Sciatic nerve (tissue), 2 donors: ENCODE measurements at regions not wholly inside any gene's neighbourhood (a gene's known extent, or its start where the extent isn't known, plus 50 kb on each side); places are given as distances from the start of the nearest gene placed in this dataset.
"Not testable (repeated sequence)": the region's sequence is repeated elsewhere in the genome, so short reads cannot be mapped to it uniquely, and the experiment has no call there.

ENCODE experiments used
- ATAC-seq: fragments of 200-7000 bp; cut with Tn5 transposase; one replicate; pipeline ENCODE4 v1.9.1; 2020; ENCODE audit warnings: mild to moderate bottlenecking, moderate library complexity
- DNase-seq: peaks from one replicate; pipeline ENCODE4 v3.0.0-alpha.2; 2020; ENCODE audit warnings: low spot score
- intact Hi-C: fragments of 100-400 bp; cut with DNase I; formaldehyde crosslinking; loops from one replicate; pipeline ENCODE4 v1.14.2; 2022
- donor health status: DM: no; HTN: no; CAD: no.
- donor health status: DM: no; HTN: no; CAD: no.

DNA sequence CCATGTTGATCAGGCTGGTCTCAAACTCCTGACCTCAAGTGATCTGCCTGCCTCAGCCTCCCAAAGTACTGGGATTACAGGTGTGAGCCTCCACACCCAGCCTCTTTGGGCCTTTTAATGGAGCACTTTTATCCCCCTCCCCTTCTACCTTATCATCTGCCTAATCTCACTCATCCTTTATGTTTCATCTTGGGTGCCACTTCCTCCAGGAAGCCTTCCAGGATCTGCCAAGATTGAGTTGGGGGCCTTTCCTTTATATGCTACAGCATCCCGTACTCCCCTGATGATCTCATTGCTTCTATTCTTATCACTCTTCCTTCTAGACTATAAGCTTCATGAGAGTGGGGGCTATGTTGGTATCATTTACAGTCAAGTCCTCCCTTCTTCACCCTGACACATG, 192.8 kb upstream of the WSCD1 start:
- no peak for ATAC-seq
- DNase-seq: no peak
- intact Hi-C loops: no loop called here

- DNase-seq (no peak), ATAC-seq (no peak)
- intact Hi-C loops: no loop called here
Measured at GRCh38 chr17:5877948-5878347, 192.2 kb upstream of the WSCD1 start.

GRCh38 chr17:5881849-5882248, 188.3 kb upstream of the WSCD1 start:
- DNase-seq: no peak
- intact Hi-C loops: no loop called here
- ATAC-seq: no peak

- no peak for ATAC-seq
- intact Hi-C loops: no loop called here
- DNase-seq: no peak
Measured at GRCh38 chr17:5883775-5884665, 186.2 kb upstream of the WSCD1 start.

GRCh38 chr17:5885336-5885735, 184.8 kb upstream of the WSCD1 start:
- DNase-seq (no peak), ATAC-seq (no peak)
- intact Hi-C loops: no loop called here

DNA sequence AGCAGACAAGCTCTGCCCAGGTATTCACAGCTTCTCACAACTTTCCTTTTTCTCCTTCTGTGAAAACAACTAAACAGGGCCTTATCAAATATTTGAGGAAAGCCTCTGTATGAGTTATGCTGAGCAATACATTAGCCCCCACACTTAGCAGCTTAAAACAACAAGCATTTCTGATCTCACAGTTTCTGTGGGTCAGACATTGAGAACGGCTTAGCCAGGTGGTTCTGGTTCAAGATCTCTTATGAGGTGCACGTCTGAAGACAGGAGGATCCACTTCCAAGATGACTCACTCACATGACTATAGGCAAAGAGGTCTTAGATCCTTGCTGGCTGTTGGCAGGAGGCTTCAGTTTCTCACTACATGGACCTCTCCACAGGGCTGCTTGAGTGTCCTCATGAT, 181.4 kb upstream of the WSCD1 start:
- ATAC-seq: no peak
- intact Hi-C loops: no loop called here
- DNase-seq: no peak

DNA sequence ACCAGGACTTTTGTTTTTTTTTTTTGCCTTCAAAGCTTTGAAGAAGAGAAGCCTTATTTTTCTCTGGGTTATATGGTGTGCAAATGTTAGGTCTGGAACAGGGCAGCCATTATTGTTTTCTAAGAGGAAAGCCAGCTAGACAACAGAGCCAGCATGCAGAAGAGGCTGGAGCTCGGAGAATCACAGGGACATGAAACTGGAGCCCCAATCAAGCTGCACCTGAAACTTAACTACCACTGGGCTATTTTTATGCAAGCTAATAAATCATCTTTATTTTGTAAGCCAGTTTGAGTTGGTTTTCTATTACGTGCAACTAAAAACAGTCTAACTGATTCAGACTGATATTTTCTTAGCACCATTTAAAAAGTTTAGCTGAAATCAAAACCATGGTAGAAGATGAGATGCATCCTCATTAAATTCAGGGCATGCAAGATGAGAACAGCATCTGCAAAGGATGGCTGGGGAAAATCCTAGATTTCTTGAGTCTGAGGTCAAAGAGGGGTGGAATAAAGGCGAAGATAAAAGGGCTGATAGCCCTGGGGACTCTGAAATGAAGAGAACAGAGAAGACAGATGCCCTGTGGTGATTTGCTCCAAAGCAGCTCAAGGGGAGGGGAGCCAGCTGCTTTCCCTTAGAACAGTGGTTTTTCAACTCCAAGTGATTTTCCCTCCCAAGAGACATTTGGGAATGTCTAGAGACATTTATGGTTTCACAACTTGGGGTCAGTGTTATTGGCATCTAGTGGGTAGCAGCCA, 177.1 kb upstream of the WSCD1 start:
- ATAC-seq: no peak
- intact Hi-C loops: no loop called here
- no peak for DNase-seq

- no peak for DNase-seq
- no peak for ATAC-seq
- intact Hi-C loops: no loop called here
Measured at GRCh38 chr17:5893741-5894140, 176.4 kb upstream of the WSCD1 start.

GRCh38 chr17:5895276-5895675, 174.9 kb upstream of the WSCD1 start:
- DNase-seq: no peak
- intact Hi-C loops: no loop called here
- ATAC-seq: no peak

DNA sequence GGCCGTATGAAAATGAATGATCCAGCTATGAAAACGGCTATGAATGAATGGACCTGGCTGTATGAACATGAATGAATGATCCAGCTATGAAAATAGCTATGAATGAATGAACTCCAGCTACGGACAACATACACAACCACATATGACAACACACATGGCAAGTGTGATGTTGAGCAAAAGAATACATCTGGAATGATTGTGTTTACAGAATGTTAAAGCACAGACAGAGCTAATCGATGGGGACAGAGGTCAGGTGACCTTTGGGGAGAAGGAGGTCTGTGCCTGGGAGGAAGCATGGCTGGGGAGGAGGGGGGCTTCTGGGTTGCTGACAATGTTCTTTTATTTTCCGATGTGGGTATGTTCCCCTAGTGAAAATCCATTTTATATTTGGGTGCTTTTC, 174.0 kb upstream of the WSCD1 start:
- intact Hi-C loops: no loop called here
- DNase-seq (no peak), ATAC-seq (no peak)

DNA sequence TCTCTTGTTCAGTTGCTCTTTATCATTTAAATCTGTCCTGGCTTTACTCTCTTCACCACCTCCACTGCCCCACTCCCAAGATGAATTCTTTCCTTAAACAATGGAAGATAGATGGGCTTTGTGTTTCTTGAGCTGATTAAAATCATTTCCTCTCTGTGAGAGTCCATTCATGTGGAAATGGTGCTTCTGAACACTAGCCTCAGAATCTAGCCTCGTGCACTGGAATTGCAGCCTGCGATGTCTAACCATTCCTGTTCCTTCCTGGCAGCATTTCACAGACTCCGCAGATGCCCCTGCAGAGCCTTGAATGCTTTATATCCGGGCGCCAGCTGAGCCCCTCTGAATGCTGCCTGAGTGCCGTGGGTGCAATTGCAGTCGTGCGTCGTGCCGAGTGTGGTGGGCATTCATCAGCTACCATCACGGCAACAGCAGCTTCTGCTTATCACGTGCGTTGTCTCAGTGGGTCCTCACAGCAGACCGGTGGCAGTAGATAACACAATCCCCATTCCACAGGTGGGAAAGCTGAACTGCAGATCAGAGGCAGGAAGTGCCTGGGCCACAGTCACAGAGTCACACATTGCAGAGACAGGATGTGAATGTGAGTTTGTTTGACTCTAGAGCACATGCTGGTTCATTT, 172.8 kb upstream of the WSCD1 start:
- intact Hi-C loops: no loop called here
- DNase-seq: no peak
- ATAC-seq: no peak

GRCh38 chr17:5897981-5898380, 172.2 kb upstream of the WSCD1 start:
- intact Hi-C loops, ATAC-seq, DNase-seq: not testable (repeated sequence)

GRCh38 chr17:5898406-5898805, 171.8 kb upstream of the WSCD1 start:
- intact Hi-C loops: no loop called here
- DNase-seq: no peak
- ATAC-seq: no peak

DNA sequence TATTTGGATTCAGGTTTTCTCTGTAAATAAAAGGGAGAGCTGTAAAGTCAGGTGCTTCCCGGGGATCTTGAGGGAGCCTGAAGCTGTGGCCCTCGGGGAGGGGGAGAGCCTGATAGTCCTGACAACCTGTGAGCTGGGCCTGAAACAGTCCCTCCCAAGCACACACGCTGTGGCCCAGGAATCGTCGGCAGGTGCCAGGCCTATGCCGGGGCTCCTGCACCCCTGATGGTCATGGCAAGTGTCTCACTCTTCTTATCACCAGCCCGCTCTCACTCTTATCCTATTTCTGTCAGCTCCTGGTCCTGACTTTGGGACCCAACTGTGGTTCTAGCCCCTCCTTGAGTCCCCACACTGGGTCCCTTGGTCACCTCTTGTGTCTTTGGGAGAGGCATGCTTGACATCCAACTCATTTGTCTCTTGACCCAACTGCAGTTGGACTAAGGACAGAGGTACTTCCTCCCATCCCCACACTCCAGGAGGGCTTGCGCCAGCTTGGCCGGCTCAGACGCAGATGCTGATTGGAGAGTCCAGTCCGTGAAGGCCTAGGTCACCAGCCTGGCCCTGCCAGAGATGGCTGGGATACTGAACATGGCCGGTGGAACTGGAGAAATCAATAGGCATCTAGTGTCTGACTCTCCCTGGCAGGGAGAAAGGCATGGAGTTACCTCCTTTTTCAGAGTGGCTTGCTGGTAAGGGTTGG, 170.5 kb upstream of the WSCD1 start:
- ATAC-seq: no peak
- DNase-seq: no peak
- intact Hi-C loops: no loop called here

GRCh38 chr17:5901731-5902130, 168.4 kb upstream of the WSCD1 start:
- DNase-seq (no peak), ATAC-seq (no peak)
- intact Hi-C loops: no loop called here

DNA sequence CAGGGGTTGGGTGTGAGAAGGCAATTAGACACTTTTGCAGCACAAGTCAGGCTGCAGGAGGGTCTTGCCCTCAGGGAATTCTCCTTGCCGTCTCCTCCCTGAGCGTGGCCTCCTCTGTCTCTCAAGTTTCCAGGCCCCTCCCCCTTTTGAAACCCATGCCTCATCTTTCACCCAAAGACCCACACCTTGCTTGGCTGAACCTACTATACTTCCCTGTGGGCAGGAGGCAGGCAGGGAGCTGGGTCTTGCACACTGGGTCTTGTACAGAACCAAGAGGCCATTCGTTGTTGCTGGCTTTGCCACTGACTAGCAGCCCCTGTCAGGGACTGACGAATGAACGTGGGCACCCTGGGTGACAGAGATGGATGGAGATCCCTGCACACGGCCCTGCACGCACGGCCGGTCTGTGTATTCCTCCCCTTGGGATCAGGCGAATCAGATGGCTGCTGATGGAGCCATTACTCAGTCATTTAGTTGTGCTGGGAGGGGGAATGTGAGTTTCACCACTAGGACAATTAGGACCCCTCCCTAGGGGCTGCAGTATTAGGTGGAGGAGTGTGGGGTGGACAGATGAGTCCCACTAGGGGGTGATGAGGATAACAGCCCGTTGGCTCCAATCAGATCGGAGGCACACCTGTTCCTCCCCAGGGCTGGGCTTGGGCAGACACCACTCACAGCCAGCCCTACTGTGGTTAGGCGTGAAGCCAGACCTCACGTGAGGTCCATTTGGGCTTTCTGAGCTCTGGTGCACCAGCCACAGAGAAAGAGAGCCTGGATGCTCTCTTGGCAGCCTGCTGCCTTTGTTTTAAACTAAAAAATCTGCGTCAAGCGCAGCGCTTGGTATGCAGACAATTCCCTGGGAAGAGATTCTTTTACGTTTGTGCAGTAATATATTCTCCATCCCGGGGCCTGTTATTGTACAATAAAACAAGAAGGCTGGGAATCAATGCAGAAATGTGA, 167.7 kb upstream of the WSCD1 start:
- DNase-seq (no peak), ATAC-seq (no peak)
- intact Hi-C loops: no loop called here

- ATAC-seq (no peak), DNase-seq (no peak)
- intact Hi-C loops: no loop called here
Measured at GRCh38 chr17:5911919-5912318, 158.3 kb upstream of the WSCD1 start.

GRCh38 chr17:5913032-5913531, 157.1 kb upstream of the WSCD1 start:
- DNase-seq (no peak), ATAC-seq (no peak)
- intact Hi-C loops: no loop called here
